ENCODE measurements at regions not wholly inside any gene's neighbourhood (a gene's known extent, or its start where the extent isn't known, plus 50 kb on each side); places are given as distances from the start of the nearest gene placed in this dataset.

GRCh38 chr12:91994208-91994797 lies 151.3 kb downstream of the BTG1 start:
- Mint-ChIP-seq H3K9me3 (peaks cover 10% of the 10 kb centered on the region), H3K27me3 (ENCODE audit: low read depth) (no peaks in the 10 kb centered on the region), H3K4me1 (peaks cover 30% of the 10 kb centered on the region), H3K27ac (ENCODE audit: unreplicated experiment) (no peak overlapping the region), H3K36me3 (ENCODE audit: low read depth) (peaks cover 6% of the 10 kb centered on the region), H3K4me3 (no peak overlapping the region)
- no peak for DNase-seq (ENCODE audit: low read depth, low spot score)
- TF ChIP-seq CTCF (conservative IDR thresholded peaks at IDR 0.05), result no peak

GRCh38 chr12:91993287-91994017 lies 152.2 kb downstream of the BTG1 start:
- H3K4me1 Mint-ChIP-seq, result peaks cover 34% of the 10 kb centered on the region
- peaks cover 6% of the 10 kb centered on the region for H3K9me3 Mint-ChIP-seq
- H3K36me3 Mint-ChIP-seq (ENCODE audit: low read depth), result peaks cover 3% of the 10 kb centered on the region
- no peak for DNase-seq (ENCODE audit: low read depth, low spot score)
- H3K27ac Mint-ChIP-seq (ENCODE audit: unreplicated experiment), result no peak overlapping the region
- no peak for TF ChIP-seq CTCF (conservative IDR thresholded peaks at IDR 0.05)
- no peaks in the 10 kb centered on the region for H3K27me3 Mint-ChIP-seq (ENCODE audit: low read depth)
- no peak overlapping the region for H3K4me3 Mint-ChIP-seq

- Mint-ChIP-seq H3K4me3 (no peak overlapping the region), H3K27ac (ENCODE audit: unreplicated experiment) (no peak overlapping the region), H3K27me3 (ENCODE audit: low read depth) (no peaks in the 10 kb centered on the region), H3K36me3 (ENCODE audit: low read depth) (no peaks in the 10 kb centered on the region), H3K9me3 (no peaks in the 10 kb centered on the region), H3K4me1 (peaks cover 50% of the 10 kb centered on the region)
- no peak for DNase-seq (ENCODE audit: low read depth, low spot score)
- TF ChIP-seq CTCF (conservative IDR thresholded peaks at IDR 0.05), result no peak
These were observed 154.1 kb downstream of the BTG1 start for GRCh38 chr12:91991399-91992187.

GRCh38 chr12:91990525-91990924 lies 155.1 kb downstream of the BTG1 start:
- Mint-ChIP-seq H3K36me3 (ENCODE audit: low read depth) (no peaks in the 10 kb centered on the region), H3K9me3 (no peaks in the 10 kb centered on the region), H3K27me3 (ENCODE audit: low read depth) (no peaks in the 10 kb centered on the region), H3K4me3 (no peak overlapping the region), H3K4me1 (peaks cover 61% of the 10 kb centered on the region), H3K27ac (ENCODE audit: unreplicated experiment) (peak overlapping the region; percentile 66)
- no peak for DNase-seq (ENCODE audit: low read depth, low spot score)
- no peak for TF ChIP-seq CTCF (conservative IDR thresholded peaks at IDR 0.05)

- Mint-ChIP-seq H3K36me3 (ENCODE audit: low read depth) (no peaks in the 10 kb centered on the region), H3K27me3 (ENCODE audit: low read depth) (no peaks in the 10 kb centered on the region)
These were observed 156.5 kb downstream of the BTG1 start for GRCh38 chr12:91989143-91989542.

More at GRCh38 chr12:91989143-91989542, 156.5 kb downstream of the BTG1 start:
- TF ChIP-seq CTCF (conservative IDR thresholded peaks at IDR 0.05), result no peak
- Mint-ChIP-seq H3K27ac (ENCODE audit: unreplicated experiment) (no peak overlapping the region), H3K9me3 (no peaks in the 10 kb centered on the region), H3K4me1 (peaks cover 61% of the 10 kb centered on the region), H3K4me3 (no peak overlapping the region)
- no peak for DNase-seq (ENCODE audit: low read depth, low spot score)
